Spleen (tissue), 7 donors: ENCODE measurements at regions not wholly inside any gene's neighbourhood (a gene's known extent, or its start where the extent isn't known, plus 50 kb on each side); places are given as distances from the start of the nearest gene placed in this dataset.

Experiments
- CTCF ChIP-seq, 11 experiments: fragments of 200-600 bp in 7 of 11; fragments of 450-650 bp in 4 of 11; sonication (generic) in 4 of 11; IDR thresholded peaks in 8 of 11; conservative IDR thresholded peaks in 3 of 11; 1 replicate in 7 of 11; 2 replicates in 4 of 11; pipeline versions ENCODE4 v1.4.0 to v1.8.0; 2016 to 2021; ENCODE audit warnings: antibody characterized with exemption in 11 of 11, inconsistent platforms in 4 of 11, mild to moderate bottlenecking in 1 of 11
- POLR2A ChIP-seq, 3 donors: fragments of 450-650 bp; IDR thresholded peaks; one replicate each; pipeline ENCODE4 v1.5.1; 2017; ENCODE audit warnings: antibody characterized with exemption in 3 of 3, mild to moderate bottlenecking in 1 of 3
- POLR2AphosphoS5 ChIP-seq, 3 donors: sonication (generic); formaldehyde crosslinking; IDR thresholded peaks; one replicate each; pipeline ENCODE4 v1.5.1; 2017; ENCODE audit warnings: antibody characterized with exemption in 3 of 3
- donor health status: DM: no; HTN: no; CAD: no; lungs with moderate emphysema.
- donor health status: DM: no; HTN: no; CAD: no.
- donor health status: DM: no; HTN: no; CAD: no.

GRCh38 chr16:54694651-54695050 is 236.0 kb upstream of the IRX5 start:
- TF ChIP-seq CTCF (IDR thresholded peaks at IDR 0.05 in 8 of 11, conservative IDR thresholded peaks at IDR 0.05 in 3 of 11) (no peak), POLR2A (IDR thresholded peaks at IDR 0.05) (no peak), POLR2AphosphoS5 (IDR thresholded peaks at IDR 0.05) (no peak)
